Posterior vena cava (tissue), 2 donors: ENCODE measurements at regions not wholly inside any gene's neighbourhood (a gene's known extent, or its start where the extent isn't known, plus 50 kb on each side); places are given as distances from the start of the nearest gene placed in this dataset.

Source experiments
- DNase-seq: peaks from one replicate; pipeline ENCODE4 v3.0.0-alpha.2; 2020; ENCODE audit warnings: low spot score
- intact Hi-C, 2 donors: fragments of 100-400 bp; cut with DNase I; formaldehyde crosslinking; loops; one replicate each; pipeline versions ENCODE4 v1.14.1 to v1.14.2; 2022 to 2023
- donor health status: DM: yes; HTN: yes; CAD: no.
- donor health status: DM: yes; HTN: yes; CAD: no.

- intact Hi-C loops, result no loop called here
- no peak for DNase-seq
These were observed 447.9 kb downstream of the PLA2G4A start for GRCh38 chr1:187276677-187277076.

GRCh38 chr1:187280031-187280430 lies 451.3 kb downstream of the PLA2G4A start:
- no peak for DNase-seq

GRCh38 chr1:187281085-187281484 lies 452.3 kb downstream of the PLA2G4A start:
- intact Hi-C loops, result no loop called here
- DNase-seq, result no peak

More at GRCh38 chr1:187280031-187280430, 451.3 kb downstream of the PLA2G4A start:
- intact Hi-C loops, result no loop called here

GRCh38 chr1:187283984-187284383 lies 455.2 kb downstream of the PLA2G4A start:
- intact Hi-C loops, result no loop called here
- DNase-seq, result no peak

DNA sequence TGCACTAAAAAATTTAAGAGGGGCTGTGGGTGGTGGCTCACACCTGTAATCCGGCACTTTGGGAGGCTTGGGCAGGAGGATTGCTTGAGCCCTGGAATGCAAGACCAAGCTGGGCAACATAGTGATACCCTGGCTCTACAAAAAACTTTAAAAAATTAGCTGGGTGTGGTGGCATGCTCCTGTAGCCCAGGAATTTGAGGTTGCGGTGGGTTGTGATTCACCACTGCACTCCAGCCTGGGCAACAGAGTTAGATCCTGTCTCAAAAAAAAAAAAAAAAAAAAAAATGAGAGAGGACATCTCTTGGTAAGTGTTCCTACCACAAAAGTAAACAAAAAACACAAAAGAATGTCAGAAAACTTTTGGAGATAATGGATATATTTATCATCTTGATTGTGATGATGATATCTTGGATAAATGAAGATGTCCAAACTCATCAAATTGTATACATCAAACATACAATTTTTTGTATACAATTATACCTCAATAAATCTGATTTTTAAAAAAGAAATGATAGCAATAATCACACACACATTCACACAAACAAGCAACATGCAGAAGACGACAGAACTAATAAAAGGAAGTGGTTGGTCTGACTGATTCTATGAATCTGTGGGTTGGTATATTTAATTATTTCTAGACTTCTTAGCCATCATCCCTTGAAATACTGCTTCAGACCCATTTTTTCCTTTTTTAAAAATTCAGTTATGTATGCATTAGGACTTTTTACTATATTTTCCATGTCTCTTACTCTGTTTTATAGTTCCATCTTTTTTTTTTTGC lies 465.9 kb downstream of the PLA2G4A start:
- DNase-seq, result no peak
- intact Hi-C loops, result no loop called here

GRCh38 chr1:187300081-187300480 lies 471.3 kb downstream of the PLA2G4A start:
- DNase-seq, result no peak
- intact Hi-C loops, result no loop called here

DNA sequence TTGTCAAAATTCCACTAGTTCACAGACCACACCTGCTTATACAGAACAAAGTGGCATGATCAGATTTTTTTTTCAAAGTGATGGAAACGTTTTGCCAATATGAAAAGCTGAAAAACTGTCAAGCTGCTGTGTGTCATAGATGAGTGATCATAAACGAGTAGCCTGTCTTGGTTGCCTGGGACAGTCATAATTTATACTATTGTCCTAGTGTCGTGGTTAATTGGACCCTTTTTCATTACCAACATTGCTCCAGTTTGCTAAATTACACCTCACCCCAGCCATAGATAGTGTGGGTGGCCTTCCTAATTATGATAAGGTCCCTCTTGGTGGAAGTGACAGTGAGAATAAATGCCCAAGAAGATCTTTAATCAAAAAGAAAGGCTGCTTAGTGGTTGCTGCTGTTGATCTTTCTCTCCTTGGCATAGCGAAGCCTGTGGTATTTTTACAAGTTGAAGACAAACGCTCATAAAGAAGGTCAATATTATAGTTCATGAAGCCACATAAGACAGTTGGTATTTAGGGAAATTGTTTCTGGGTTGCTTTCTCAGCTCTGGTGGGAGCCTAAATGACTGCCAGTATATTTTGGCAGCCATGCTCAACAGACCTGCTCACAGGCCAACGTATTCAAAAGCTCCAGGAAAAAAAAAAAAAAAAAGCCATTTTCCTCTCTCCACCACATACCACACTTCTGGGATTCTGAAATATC lies 478.1 kb downstream of the PLA2G4A start:
- DNase-seq, result no peak

DNA sequence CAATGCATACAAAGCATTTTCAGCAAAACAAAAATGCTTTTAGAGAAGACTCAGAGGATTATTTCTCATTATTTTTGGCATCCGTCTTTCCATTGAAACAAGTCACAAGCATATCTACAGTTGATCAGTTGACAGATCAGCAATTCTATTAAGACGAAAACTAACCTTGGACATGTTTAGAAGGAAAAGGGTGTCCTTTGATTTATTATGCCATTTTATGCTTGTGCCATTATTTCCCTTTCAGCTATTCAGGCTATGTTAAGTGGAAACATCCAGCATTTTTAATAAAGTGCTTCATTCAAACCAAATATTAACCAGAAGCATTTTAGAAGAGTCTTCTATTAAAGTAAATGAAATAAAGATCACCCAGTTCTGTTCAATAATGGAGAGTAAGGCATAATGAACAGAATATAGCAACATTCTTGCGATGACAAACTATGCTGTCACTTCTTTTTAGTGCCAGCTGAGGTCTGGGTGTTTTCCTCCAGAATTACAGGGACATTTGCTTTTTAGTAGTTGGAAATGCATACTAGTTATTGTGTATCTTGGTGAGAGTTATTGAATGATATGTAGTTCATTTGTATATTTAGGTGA lies 481.4 kb downstream of the PLA2G4A start:
- intact Hi-C loops, result no loop called here
- DNase-seq, result no peak

More for the DNA sequence above, 478.1 kb downstream of the PLA2G4A start:
- intact Hi-C loops, result no loop called here

- no peak for DNase-seq
- intact Hi-C loops, result no loop called here
These were observed 484.4 kb downstream of the PLA2G4A start for GRCh38 chr1:187313115-187313514.

GRCh38 chr1:187326557-187326956 lies 497.8 kb downstream of the PLA2G4A start:
- DNase-seq, result no peak
- intact Hi-C loops, result no loop called here

- intact Hi-C loops, result no loop called here
- DNase-seq, result no peak
These were observed 507.9 kb downstream of the PLA2G4A start for GRCh38 chr1:187336441-187337168.

- DNase-seq, result no peak
- intact Hi-C loops, result no loop called here
These were observed 510.1 kb downstream of the PLA2G4A start for GRCh38 chr1:187338762-187339412.

GRCh38 chr1:187342495-187342894 lies 513.7 kb downstream of the PLA2G4A start:
- intact Hi-C loops, result no loop called here
- no peak for DNase-seq

GRCh38 chr1:187374082-187374481 lies 545.3 kb downstream of the PLA2G4A start:
- DNase-seq, result no peak
- intact Hi-C loops, result no loop called here

- intact Hi-C loops, result no loop called here
- DNase-seq, result no peak
These were observed 546.0 kb downstream of the PLA2G4A start for GRCh38 chr1:187374742-187375141.

- intact Hi-C loops, result no loop called here
- no peak for DNase-seq
These were observed 554.6 kb downstream of the PLA2G4A start for GRCh38 chr1:187383366-187383765.

DNA sequence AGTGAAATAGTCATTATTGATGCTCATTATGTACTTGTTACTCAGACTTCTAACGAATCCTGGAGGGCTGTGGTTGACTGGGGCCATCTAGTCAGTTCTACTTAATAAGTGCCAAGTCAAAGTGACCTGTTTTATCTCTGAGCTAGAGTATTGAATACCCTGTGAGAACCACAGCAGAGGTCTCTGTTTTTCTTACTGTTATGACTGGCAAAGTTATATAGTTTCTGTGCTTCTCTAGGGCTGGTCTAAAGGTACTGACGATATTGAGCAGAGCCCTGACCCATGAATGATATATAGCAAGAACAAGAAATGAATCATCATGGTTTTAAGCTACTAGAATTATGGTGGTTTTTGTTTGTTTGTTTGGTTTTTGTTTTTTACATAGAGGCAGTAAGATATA lies 555.8 kb downstream of the PLA2G4A start:
- intact Hi-C loops, result no loop called here
- DNase-seq, result no peak

GRCh38 chr1:187390215-187390818 lies 561.6 kb downstream of the PLA2G4A start:
- no peak for DNase-seq
- intact Hi-C loops, result no loop called here

- DNase-seq, result no peak
- intact Hi-C loops, result no loop called here
These were observed 567.5 kb downstream of the PLA2G4A start for GRCh38 chr1:187396226-187396625.
